Raji (cell line): ENCODE measurements at regions not wholly inside any gene's neighbourhood (a gene's known extent, or its start where the extent isn't known, plus 50 kb on each side); places are given as distances from the start of the nearest gene placed in this dataset.

Experiments used
- POLR2A ChIP-seq: IDR thresholded peaks from 2 replicates; pipeline ENCODE4 v1.6.1; 2011; ENCODE audit warnings: low read depth, low read length, control low read depth; ENCODE audit not compliant: insufficient read depth

DNA sequence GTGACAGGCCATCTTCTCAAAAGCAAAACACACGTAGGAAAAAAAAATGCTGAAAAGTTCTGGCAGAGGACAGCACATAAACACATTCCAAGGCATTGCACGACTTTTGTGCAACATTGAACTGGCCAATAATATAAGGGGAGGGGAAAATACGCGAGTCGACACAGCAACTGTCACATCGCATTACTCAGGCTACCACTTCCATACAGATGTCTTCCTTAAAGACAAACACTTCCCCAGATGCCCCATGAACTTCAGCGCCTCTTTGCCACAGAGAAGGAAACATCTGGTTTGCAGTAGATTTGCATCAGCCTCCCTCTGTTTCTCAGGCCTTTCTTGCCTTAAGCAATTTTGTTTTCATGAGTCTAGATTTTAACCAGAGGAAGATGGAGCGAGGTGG, 144.4 kb upstream of the IGF1R start:
- no peak for TF ChIP-seq POLR2A

DNA sequence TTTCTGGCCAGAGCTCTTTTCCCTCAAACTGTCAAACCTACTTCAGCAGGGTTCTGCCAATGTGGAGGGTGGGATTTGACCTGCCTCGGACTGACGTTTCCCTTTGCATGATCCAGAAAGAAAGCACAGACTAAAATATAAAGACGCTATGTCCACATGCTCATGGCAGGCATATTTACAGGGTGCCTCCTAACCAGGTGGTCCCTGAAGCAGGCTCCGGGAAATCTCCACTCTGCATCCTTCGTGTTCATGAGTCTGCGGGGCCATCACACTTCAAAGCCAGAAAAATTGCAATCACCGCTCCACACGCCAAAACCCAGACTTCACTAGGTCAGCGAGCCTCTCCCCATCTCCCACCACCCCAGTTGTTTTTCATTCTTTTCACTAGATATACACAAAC, 143.3 kb upstream of the IGF1R start:
- no peak for TF ChIP-seq POLR2A

DNA sequence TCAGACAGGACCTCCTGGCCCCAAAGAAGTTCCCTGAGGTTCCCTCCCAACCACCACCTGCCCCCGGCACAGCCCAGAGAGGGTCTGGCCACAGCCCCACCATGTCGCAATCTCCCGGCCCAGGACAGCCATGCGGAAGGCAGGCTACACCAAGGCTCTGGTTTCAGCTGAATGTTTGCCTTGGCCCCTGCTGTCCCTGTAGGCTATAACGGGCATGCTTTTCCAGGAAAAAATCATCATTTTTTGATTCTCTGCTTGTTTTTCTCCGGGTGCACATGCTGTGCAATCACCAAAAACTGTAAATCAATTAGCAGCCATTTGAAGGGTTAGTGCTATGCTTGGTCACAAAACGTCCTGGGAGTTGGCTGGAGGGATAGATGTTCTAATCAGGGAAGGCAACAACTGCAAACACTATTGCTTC, 142.7 kb upstream of the IGF1R start:
- TF ChIP-seq POLR2A: no peak

DNA sequence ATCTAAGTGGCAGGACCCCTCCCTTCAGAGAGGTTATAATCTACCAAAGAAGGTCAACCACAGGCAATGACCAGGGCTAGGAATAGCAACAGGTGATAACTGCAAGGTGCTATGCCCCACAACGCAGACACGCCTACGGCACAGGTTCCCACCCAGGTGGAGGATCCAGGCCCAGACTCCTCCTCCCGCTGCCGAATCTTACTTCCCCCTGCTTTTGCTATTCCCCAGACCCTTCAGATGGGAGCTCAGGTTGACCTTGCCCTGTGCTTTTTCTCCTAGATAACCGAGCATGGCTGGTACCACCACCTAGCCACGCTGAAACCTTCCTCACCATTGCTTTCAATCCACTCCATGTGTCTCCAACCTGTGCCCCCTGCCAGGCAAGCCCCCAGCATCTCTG, 142.2 kb upstream of the IGF1R start:
- TF ChIP-seq POLR2A: no peak

DNA sequence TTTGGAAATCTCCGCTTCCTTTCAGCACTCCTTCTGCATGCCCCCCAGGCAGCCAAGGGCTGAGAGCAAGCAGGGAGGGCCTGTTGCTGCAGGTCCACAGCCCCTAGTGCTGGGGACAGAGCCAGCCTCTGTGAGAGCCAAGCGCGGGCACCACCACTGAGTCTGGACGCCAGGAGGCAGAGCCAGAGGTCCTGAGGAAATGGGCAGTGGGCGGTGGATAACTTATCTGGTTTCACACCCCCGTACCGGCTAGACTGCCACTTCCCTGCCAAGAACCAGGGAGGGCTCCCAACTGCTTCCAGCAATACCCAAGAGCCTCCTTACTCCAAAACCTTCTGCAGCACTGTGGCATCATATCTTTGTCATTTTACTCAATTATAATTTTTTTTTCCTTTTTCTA, 141.6 kb upstream of the IGF1R start:
- TF ChIP-seq POLR2A: no peak

DNA sequence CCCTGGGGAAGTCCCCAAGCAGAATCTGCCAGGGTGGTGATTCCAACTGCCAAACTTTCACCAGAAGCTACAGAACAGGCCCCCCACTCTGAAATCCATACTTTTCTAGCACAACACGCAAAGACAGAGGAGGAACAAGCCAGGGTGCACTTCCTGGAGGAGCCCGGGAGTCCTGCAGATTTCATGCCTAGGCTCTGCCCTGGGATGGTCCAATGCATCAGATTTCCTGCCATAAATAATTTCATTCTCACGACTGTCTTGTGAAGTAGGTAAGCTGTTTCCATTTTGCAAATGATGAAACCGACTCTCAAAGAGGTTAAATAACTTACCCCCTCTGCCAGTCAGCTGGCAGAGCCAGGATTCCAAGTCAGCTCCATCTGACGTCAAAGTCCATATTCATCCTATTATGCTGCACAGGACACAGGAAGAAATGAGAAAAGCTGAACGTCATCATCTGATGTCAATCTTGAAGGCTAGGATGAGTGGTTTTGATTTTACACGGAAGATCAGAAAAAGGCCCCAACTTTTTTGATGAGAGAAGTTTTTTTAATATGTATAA, 134.8 kb upstream of the IGF1R start:
- no peak for TF ChIP-seq POLR2A

DNA sequence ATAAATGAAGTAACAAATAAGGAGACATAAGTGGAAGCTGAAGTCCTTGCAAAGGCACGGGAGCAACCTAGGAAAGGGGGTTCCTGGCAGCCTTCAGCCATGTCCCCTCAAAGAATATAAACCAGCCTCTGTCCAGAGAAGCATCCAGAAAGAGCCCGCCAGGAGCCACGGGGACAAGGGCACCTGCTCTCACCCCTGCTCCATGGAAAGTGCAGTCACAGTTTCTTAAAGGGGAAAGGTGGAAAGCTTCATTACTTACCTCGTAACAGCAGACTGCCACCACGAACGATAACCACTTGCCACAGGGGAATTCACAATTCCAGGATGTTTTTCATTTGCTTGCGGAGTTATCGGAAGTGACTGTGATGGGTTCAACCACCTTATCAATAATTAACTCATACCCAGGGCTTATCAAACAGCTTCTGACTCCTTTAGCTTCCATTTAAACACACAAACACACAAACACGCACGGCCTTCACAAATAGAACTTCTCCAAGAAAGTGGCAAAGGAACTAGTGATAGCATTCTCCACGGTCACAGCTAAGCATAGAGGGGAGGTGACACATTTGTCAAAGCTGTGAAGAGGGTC, 134.2 kb upstream of the IGF1R start:
- TF ChIP-seq POLR2A: no peak

DNA sequence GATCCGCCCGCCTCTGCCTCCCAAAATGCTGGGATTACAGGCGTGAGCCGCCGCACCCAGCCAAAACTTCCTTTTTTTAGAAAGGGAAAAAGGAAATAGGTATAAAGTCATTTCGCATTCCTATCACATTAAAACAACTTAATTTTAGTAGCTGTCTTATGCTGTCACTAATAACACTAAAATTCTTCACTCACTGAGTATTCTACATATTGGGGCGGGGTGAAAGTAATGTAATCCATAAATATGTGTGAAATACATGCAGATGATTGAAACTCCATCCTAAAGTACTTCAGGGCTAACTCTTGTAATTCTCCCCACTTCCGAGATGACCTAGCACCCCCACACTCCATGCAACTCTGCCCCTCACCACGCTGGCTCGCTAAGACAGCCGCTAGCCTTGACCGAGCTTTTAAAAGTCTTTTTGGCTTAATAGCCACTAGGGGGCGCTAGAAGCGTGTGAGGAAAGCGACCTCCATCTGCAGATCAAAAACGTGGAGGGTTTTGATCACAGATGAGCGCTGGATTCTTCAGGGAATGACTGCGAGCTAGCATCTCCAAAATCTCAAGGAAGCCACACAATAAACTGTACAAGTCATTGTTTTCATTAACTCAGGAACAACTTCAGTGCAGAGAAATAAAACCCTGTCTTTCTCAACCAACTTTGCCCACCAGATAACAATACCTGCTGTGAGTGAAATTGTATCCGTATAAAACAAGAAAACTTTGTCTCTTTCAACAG, 129.3 kb upstream of the IGF1R start:
- TF ChIP-seq POLR2A: no peak

DNA sequence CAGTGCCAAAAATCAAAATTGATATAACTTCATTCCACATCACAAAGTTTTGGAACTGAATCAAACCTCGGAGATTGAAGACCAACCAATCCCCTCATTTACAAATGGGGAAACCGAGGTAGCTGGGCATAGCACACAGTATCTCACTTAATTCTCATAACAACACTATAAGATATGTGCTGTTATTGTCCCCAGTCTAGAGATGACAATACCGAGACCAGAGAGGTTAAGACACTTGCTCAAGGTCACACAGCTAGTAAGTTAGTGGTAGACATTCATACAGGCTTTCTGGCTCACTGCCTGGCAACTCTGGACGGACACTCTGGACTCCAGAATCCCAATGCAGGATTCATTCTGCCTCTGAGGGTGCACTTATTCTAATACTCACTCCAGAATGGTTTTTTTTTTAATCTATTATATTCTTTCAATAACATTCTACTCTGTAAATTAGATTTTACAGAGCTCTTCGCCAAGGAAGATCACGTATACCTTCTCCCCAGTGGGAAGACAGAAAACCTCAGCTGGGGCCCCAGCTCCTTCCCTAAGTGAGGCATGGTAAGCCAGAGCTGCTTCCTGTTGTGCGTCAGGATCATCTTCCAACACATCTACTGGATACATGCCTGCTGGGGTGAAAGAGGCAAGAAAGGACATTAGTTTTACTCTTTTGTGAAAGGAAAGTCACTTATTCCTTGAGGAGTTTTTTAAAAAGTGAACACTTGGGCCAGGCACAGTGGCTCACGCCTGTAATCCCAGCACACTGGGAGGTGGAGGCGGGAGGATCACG, 128.4 kb upstream of the IGF1R start:
- no peak for TF ChIP-seq POLR2A

DNA sequence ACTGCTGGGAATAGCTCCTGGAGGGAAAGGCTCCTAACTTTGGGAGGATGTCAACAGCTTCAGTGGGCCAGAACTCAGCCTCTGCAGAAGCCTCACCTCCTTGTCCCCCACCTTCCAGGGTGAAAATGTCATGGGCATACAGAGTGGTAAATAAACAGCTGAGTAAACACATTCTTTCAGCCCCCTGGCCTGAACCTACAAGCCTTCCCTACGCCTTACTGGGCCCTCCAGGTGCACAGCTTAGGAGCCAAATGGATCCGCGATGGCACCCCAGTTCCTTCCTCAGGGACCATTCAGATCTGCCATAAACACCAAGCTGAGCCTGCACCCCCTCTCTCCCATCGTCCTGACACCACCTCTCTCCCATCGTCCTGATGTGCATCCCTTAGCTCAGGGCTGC, 126.2 kb upstream of the IGF1R start:
- TF ChIP-seq POLR2A: no peak

DNA sequence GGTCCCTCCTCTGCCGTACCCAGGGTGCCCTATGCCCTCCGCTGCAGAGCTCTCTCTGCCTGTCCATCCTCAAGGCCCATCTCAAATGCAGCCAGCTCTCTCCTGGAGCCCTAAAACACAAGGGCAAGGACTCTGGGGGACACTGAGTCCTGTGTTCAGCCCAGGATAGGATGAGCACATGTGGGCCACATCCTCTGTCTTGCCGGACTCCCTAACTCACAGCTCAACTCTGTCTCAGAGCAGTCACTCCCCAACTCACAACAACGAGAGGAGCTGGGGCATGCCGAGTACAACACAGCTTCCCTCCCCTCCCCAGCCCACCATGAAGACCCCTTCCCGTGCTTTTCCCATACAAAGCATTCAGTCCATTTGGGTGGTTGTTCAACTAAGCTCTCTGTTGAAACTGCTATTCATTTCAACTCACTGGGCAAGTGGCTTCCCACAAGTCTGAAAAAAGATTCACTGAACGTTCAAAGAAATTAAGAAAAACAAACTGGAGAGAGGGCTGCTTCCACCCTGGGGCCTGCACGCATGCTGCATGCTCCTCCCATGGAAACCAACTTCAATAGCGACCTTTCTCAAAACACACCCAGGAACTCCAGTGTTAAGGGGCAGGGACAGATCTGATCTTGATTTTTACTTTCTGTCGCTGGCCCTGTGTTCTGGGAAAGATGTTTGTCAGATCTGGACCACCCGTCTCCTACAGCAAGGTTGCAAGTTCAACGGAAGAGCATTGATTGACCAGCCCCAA, 124.3 kb upstream of the IGF1R start:
- no peak for TF ChIP-seq POLR2A

DNA sequence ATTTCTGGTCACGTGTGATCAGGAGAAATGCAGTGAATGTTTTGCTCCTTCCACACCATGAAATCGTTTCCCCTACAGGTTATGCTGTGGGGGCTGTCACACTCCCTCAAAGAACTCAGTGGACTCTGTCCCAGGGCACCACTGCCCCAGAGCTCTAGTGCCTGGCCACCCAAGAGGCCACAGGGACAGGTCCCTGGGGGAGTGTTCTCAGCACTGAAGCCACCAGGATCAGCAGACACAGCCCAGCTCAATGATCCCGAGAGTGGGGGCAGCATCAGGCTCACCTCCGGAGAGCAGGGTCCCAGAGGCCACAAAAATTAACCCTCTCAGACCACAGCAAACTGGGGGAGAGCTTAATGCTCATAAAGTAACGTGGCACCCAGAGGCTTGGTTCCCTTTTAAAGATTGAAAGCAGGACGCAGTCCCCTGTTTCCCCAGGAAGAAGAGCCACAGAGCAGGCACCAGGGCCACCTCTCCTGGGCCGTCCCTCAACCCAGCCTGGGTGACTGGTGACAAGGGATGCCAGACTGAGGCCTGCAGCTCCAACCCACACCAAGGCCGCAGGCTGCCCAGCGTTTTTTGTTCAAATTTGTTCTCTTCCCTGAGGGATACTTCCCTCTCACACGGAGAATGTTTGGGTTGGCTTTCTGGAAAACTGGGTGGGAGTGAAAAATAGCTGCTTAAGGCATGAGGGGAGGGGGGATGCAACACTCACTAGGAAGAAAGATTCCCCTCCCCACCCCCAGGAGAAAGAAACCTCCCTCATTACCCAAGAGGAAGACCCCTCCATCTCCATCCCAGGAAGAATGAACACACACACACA, 123.3 kb upstream of the IGF1R start:
- no peak for TF ChIP-seq POLR2A

DNA sequence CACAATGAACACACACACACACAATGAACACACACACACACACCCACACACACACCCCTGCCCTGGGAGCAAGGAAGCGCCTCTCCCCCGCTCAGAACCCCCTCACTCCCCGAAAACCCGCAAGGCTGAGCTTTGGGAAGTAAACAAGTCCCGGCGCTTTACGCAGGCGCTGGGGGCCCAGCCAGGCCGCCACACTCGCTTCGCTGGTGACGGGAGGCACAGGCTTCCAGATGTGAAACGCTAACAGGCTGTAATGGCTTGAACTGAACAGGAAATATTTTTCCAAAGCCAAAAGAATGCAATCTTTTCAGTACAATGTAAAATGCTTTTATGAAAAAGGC, 122.7 kb upstream of the IGF1R start:
- TF ChIP-seq POLR2A: no peak

DNA sequence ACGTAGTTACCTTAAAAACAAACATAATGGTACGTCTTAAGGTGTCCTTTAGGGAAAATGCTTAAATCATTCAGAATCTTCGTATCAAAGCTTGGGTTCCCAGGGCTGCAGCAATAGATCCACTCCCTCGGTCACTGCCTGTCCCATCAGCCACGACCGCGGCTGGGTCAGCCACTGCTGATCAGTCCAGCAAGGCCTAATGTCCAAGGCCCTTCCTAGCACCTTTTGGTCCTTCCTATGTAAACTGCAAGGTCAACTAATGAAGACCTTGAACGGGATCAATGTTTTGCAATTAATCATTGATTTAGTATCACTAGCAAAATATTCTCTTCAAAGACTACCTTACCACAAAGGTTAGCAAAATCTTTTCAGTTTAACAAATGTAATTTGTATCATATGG, 122.2 kb upstream of the IGF1R start:
- no peak for TF ChIP-seq POLR2A
